PC-9 (cell line): ENCODE measurements at regions not wholly inside any gene's neighbourhood (a gene's known extent, or its start where the extent isn't known, plus 50 kb on each side); places are given as distances from the start of the nearest gene placed in this dataset.

Experiments used
- BruUV-seq: library from RNA; stranded (reverse); fragments of 400-500 nt; replicated peaks from 2 replicates; lab custom pipeline; 2021; lab: Mats Ljungman, UMichigan
- CTCF ChIA-PET: fragments of 300-600 bp; sonication (Branson Sonifier 250); formaldehyde crosslinking; loops from one replicate; lab custom pipeline; 2022; ENCODE audit warnings: antibody characterized with exemption; lab: Charles Lee
- POLR2A ChIA-PET: fragments of 300-600 bp; sonication (Branson Sonifier 250); formaldehyde crosslinking; loops from one replicate; lab custom pipeline; 2022; ENCODE audit warnings: antibody characterized with exemption; ENCODE audit not compliant: unreplicated experiment; lab: Charles Lee
- DNase-seq, 2 experiments: peaks; one replicate each; pipeline versions ENCODE4 v3.0.0 to v3.0.0-alpha.2; 2015 to 2022; ENCODE audit warnings: mixed read lengths in 1 of 2
- H2AFZ ChIP-seq: fragments of 200-600 bp; sonication (generic); 2 replicates; pipeline ENCODE4 v1.8.1; 2017; ENCODE audit warnings: antibody characterized with exemption
- H3F3A ChIP-seq: fragments of 200-600 bp; sonication (generic); 2 replicates; pipeline ENCODE4 v1.8.1; 2017; ENCODE audit warnings: antibody characterized with exemption, mild to moderate bottlenecking, low read depth; ENCODE audit not compliant: insufficient read depth
- H3K27ac ChIP-seq: fragments of 200-600 bp; sonication (generic); 2 replicates; pipeline ENCODE4 v1.6.1; 2016; ENCODE audit warnings: mixed run types
- H3K27me3 ChIP-seq: fragments of 200-600 bp; sonication (generic); 2 replicates; pipeline ENCODE4 v1.6.1; 2016; ENCODE audit warnings: low read depth, mixed run types; ENCODE audit not compliant: insufficient read depth
- H3K36me3 ChIP-seq: fragments of 200-600 bp; sonication (generic); 2 replicates; pipeline ENCODE4 v1.6.1; 2016; ENCODE audit warnings: low read depth, mixed run types
- H3K4me1 ChIP-seq: fragments of 200-600 bp; sonication (generic); replicated peaks from 2 replicates; pipeline ENCODE4 v1.6.1; 2016; ENCODE audit warnings: mixed run types; ENCODE audit not compliant: insufficient read depth
- H3K4me2 ChIP-seq: fragments of 200-600 bp; sonication (generic); 2 replicates; pipeline ENCODE4 v1.6.1; 2017; ENCODE audit warnings: mixed run types
- H3K4me3 ChIP-seq: fragments of 200-600 bp; sonication (generic); 2 replicates; pipeline ENCODE4 v1.6.1; 2016; ENCODE audit warnings: mixed run types
- H3K79me2 ChIP-seq: fragments of 200-600 bp; sonication (generic); 2 replicates; pipeline ENCODE4 v1.6.1; 2017; ENCODE audit warnings: low read depth, mixed run types
- H3K9me2 ChIP-seq: fragments of 200-600 bp; sonication (generic); 2 replicates; pipeline ENCODE4 v1.8.1; 2017; ENCODE audit warnings: mild to moderate bottlenecking; ENCODE audit not compliant: insufficient read depth
- H3K9me3 ChIP-seq: fragments of 200-600 bp; sonication (generic); 2 replicates; pipeline ENCODE4 v1.8.1; 2016; ENCODE audit warnings: low read depth; ENCODE audit not compliant: insufficient read depth
- H4K20me1 ChIP-seq: fragments of 200-600 bp; sonication (generic); 2 replicates; pipeline ENCODE4 v1.8.1; 2017; ENCODE audit not compliant: insufficient read depth
- CTCF ChIP-seq: fragments of 200-600 bp; sonication (generic); conservative IDR thresholded peaks from 2 replicates; pipeline ENCODE4 v1.6.1; 2017; ENCODE audit warnings: mixed run types, antibody characterized with exemption, mild to moderate bottlenecking, moderate library complexity
- EZH2 ChIP-seq: fragments of 200-600 bp; sonication (generic); IDR thresholded peaks from 2 replicates; pipeline ENCODE4 v1.8.0; 2017; ENCODE audit warnings: antibody characterized with exemption, low read depth
- intact Hi-C: fragments of 100-400 bp; cut with micrococcal nuclease; formaldehyde crosslinking; loops from one replicate; pipeline ENCODE4 v1.10.0; 2022; ENCODE audit not compliant: unreplicated experiment

GRCh38 chr17:36707904-36708303, 106.5 kb downstream of the MRM1 start:
- POLR2A ChIA-PET: no interaction called here
- no peak for TF ChIP-seq CTCF
- no peak for TF ChIP-seq EZH2
- intact Hi-C loops: loop anchor here (5.0 kb wide), 2 partner anchors 81 to 239 kb away; partner anchors contain the start of gene AATF
- Histone ChIP-seq H3K4me3 (no peak overlapping the region), H4K20me1 (no peaks in the 10 kb centered on the region), H3F3A (no peaks in the 10 kb centered on the region), H3K4me2 (no peak overlapping the region), H3K9me2 (no peaks in the 10 kb centered on the region), H3K4me1 (0 out of 2 replicates have a peak, but pooled peaks cover 5% of the 10 kb centered on the region), H2AFZ (no peak overlapping the region), H3K36me3 (no peaks in the 10 kb centered on the region), H3K79me2 (no peaks in the 10 kb centered on the region), H3K27ac (no peak overlapping the region), H3K27me3 (no peaks in the 10 kb centered on the region), H3K9me3 (no peaks in the 10 kb centered on the region)
- DNase-seq: no peak
- BruUV-seq: no TSS peak
- CTCF ChIA-PET: no interaction called here

- no peak for DNase-seq
- ChIA-PET POLR2A (no interaction called here), CTCF (no interaction called here)
- H3K36me3 ChIP-seq: no peaks in the 10 kb centered on the region
- intact Hi-C loops: no loop called here
- no peak overlapping the region for H3K27ac ChIP-seq
- no peak for TF ChIP-seq CTCF
- TF ChIP-seq EZH2: no peak
- 0 out of 2 replicates have a peak, but pooled peaks cover 5% of the 10 kb centered on the region for H3K4me1 ChIP-seq
- no peaks in the 10 kb centered on the region for H3K27me3 ChIP-seq
- H3K9me2 ChIP-seq: no peaks in the 10 kb centered on the region
- H2AFZ ChIP-seq: no peak overlapping the region
- no peak overlapping the region for H3K4me3 ChIP-seq
- no peak overlapping the region for H3K4me2 ChIP-seq
- no peaks in the 10 kb centered on the region for H3K79me2 ChIP-seq
- H3K9me3 ChIP-seq: no peaks in the 10 kb centered on the region
- no TSS peak for BruUV-seq
- no peaks in the 10 kb centered on the region for H3F3A ChIP-seq
- no peaks in the 10 kb centered on the region for H4K20me1 ChIP-seq
Measured at GRCh38 chr17:36714789-36715188, 113.4 kb downstream of the MRM1 start.

GRCh38 chr17:36715951-36716350, 114.6 kb downstream of the MRM1 start:
- Histone ChIP-seq H2AFZ (no peak overlapping the region), H3K4me2 (no peak overlapping the region), H3K4me3 (no peak overlapping the region), H3K9me3 (no peaks in the 10 kb centered on the region), H3K79me2 (no peaks in the 10 kb centered on the region), H3K36me3 (no peaks in the 10 kb centered on the region), H3K4me1 (0 out of 2 replicates have a peak, but pooled peaks cover under 1% of the 10 kb centered on the region), H3K27ac (no peak overlapping the region), H3F3A (no peaks in the 10 kb centered on the region), H3K27me3 (no peaks in the 10 kb centered on the region), H4K20me1 (no peaks in the 10 kb centered on the region), H3K9me2 (no peaks in the 10 kb centered on the region)
- POLR2A ChIA-PET: no interaction called here
- no peak for DNase-seq
- CTCF ChIA-PET: no interaction called here
- intact Hi-C loops: no loop called here
- BruUV-seq: no TSS peak
- TF ChIP-seq CTCF (no peak), EZH2 (no peak)
